ENCODE measurements at regions not wholly inside any gene's neighbourhood (a gene's known extent, or its start where the extent isn't known, plus 50 kb on each side); places are given as distances from the start of the nearest gene placed in this dataset.

DNA sequence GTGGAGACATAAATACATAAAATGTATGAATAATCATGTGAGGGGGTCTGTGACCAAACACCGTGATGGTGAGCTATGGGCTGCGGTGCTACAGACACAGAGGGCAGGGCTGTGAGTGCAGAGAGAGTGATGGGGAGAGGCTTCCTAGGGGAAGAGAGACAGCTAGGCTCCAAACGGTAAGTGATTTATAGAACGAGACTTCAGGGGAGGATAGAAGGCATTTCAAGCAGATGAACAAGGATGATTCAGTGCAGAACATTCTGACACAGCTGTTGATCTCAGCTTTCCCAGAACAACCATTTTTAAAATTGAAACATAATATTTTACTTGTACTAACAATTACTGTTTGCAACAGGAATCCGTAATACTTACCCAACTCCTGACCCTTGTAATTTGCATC is 100.7 kb downstream of the GAS1 start:
- Mint-ChIP-seq H3K9me3 (no peaks in the 10 kb centered on the region), H3K36me3 (ENCODE audit: low read depth) (no peaks in the 10 kb centered on the region), H3K27me3 (no peaks in the 10 kb centered on the region), H3K27ac (no peak overlapping the region), H3K4me1 (no peaks in the 10 kb centered on the region), H3K4me3 (no peak overlapping the region)
- DNase-seq: no peak
- ChIA-PET CTCF (no interaction called here), POLR2A (no interaction called here)

DNA sequence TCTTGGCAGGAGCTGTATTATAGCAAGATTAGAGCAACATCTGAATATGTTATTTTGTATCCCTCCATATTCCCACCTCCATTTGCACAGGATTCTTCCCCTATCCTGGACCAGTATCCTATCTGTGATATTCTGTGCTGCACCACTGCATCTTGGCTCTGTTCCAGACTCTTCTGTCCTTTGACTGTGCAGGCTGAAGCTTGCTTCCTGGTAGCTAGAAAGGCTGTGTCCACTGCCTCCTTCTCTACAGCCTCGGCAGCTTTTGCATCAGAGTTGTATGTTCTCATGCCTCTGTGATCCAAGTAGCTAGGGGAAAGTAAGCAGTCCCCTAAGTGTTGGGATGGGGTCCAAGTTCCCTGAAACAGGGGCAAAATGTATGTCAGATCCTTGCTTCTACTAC is 104.1 kb downstream of the GAS1 start:
- ChIA-PET POLR2A (no interaction called here), CTCF (no interaction called here)
- H3K36me3 Mint-ChIP-seq (ENCODE audit: low read depth): no peaks in the 10 kb centered on the region
- H3K27me3 Mint-ChIP-seq: no peaks in the 10 kb centered on the region
- DNase-seq: no peak
- H3K27ac Mint-ChIP-seq: no peak overlapping the region
- H3K4me3 Mint-ChIP-seq: no peak overlapping the region
- no peaks in the 10 kb centered on the region for H3K4me1 Mint-ChIP-seq
- H3K9me3 Mint-ChIP-seq: no peaks in the 10 kb centered on the region

DNA sequence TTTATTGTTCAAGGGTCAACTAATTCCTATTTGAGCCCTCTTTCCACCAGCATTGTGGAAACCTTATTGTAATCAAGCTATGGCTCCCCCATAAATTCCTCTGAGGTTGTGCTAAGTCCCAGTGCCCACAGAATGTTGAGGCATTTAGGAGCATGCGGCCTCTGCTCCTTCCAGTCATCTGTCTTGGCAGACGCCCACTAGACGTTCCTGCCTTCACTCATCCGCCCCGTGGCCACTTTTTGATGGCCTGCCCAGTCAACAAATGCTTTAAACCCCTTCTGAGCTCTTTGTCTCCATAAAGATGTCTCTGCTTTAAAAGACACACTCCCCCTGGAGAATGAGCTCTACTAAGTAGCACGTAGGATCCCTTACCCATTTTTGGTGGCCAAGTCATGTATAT is 104.7 kb downstream of the GAS1 start:
- no peaks in the 10 kb centered on the region for H3K4me1 Mint-ChIP-seq
- no peak overlapping the region for H3K27ac Mint-ChIP-seq
- CTCF ChIA-PET: no interaction called here
- POLR2A ChIA-PET: no interaction called here
- DNase-seq: no peak
- H3K27me3 Mint-ChIP-seq: no peaks in the 10 kb centered on the region
- no peaks in the 10 kb centered on the region for H3K9me3 Mint-ChIP-seq
- H3K36me3 Mint-ChIP-seq (ENCODE audit: low read depth): no peaks in the 10 kb centered on the region
- no peak overlapping the region for H3K4me3 Mint-ChIP-seq

DNA sequence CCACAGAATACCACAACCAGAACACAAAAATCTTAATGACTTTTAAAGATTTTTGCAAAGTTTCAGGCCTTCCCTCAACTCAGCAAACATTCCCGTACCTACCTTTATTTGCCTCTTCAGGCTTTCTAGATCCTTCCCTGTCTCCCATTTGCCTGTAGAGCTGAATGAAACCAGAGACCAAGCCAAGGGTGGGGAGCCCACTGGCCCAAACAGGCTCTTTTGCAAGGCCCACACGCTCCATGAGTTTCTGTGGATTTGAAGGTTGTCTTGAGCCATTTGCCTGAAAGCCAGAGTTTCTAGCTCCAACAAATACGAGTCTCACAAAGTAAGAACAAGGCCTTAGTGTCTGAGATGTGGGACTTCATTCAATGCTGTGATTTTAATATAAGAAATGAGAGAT is 107.8 kb downstream of the GAS1 start:
- no peaks in the 10 kb centered on the region for H3K9me3 Mint-ChIP-seq
- no peaks in the 10 kb centered on the region for H3K4me1 Mint-ChIP-seq
- ChIA-PET CTCF (no interaction called here), POLR2A (no interaction called here)
- no peaks in the 10 kb centered on the region for H3K27me3 Mint-ChIP-seq
- H3K36me3 Mint-ChIP-seq (ENCODE audit: low read depth): no peaks in the 10 kb centered on the region
- no peak overlapping the region for H3K27ac Mint-ChIP-seq
- H3K4me3 Mint-ChIP-seq: no peak overlapping the region
- DNase-seq: no peak

DNA sequence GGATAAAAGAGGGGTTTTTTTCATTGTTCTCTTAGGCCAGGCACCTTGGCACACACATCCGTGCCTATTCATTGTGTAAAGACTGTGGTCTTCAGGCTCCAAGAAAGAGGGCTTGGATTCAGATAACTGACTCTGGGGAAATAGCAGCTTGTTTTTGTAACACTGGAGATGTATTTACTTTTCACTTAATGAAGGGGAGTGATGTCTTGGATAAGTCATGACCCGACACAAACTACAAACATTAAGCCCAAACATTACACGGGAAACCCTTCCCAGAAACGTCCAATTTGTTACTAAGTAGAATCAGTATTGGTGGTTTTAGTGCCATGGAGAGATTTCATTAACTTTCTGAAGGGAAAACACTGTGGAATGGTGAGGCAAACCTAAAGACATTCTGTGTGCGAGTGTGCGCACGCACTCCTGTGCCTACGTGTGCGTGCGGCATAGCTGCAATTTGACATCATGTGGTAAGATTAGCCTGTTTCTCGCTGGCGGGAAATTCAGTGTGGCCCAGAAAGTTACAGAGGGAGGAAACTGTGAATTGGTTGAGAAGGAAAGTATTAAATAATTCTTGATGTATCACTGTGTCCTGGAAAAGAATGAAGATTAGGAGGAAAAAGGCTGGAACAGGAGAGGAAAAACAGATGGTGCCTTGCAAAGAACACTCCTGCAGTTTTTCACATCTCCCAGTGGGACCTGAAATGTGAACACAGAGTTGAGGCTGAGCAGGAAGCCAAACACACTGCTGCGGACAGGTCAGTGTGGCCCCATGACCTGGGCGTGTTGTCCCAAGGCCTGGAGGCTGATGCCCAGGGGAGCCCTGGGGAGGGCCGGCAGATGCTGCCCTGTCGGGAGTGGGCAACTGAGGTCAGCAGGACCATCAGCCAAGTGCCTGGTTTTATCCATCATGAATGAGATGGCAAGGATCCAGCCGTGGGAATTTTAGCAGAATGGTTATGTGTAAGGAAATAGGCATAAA is 108.5 kb downstream of the GAS1 start:
- no peaks in the 10 kb centered on the region for H3K9me3 Mint-ChIP-seq
- H3K4me1 Mint-ChIP-seq: no peaks in the 10 kb centered on the region
- H3K4me3 Mint-ChIP-seq: no peak overlapping the region
- no peak for DNase-seq
- H3K36me3 Mint-ChIP-seq (ENCODE audit: low read depth): no peaks in the 10 kb centered on the region
- no peak overlapping the region for H3K27ac Mint-ChIP-seq
- CTCF ChIA-PET: no interaction called here
- POLR2A ChIA-PET: no interaction called here
- H3K27me3 Mint-ChIP-seq: no peaks in the 10 kb centered on the region

DNA sequence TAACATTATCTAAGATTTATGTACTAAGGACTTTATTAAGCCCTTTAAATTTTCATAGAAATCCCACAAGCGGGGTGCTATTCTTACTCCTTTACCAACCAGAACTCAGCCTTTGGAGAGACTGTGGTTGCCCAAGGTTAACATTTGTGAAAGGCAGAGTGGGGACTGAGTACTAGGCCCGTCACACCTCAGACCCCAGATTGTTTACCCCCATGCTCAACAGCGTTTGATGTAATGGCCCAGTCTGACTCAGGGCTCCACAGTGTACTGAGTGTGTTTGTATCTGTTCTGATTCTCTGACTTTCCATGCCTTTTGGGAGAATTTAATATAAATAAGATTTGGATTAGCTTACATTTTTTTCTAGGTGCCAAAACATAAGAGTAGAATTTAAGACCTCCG is 110.0 kb downstream of the GAS1 start:
- Mint-ChIP-seq H3K36me3 (ENCODE audit: low read depth) (no peaks in the 10 kb centered on the region), H3K27ac (no peak overlapping the region), H3K4me3 (no peak overlapping the region), H3K4me1 (no peaks in the 10 kb centered on the region), H3K27me3 (no peaks in the 10 kb centered on the region), H3K9me3 (no peaks in the 10 kb centered on the region)
- DNase-seq: no peak
- CTCF ChIA-PET: no interaction called here
- POLR2A ChIA-PET: no interaction called here

DNA sequence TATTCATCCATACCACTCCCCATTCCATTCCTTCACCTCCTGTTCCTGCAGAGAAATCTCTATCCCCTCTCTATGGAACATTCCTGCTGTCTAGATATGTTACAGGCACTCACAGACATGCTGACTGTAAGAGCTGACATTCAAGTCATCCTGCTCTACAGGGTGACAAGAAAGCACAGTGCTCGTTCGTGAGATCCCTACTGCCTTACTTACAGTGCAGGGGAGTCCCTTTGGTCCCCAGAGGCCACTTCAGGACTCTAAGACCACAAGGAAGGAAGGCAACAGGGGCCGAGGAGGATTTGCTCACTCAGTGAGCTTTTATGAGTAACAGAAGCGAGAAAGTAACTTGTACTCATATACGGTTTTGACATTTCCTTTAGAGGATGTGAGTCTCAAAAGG is 110.5 kb downstream of the GAS1 start:
- H3K36me3 Mint-ChIP-seq (ENCODE audit: low read depth): no peaks in the 10 kb centered on the region
- H3K4me3 Mint-ChIP-seq: no peak overlapping the region
- DNase-seq: no peak
- H3K9me3 Mint-ChIP-seq: no peaks in the 10 kb centered on the region
- no peaks in the 10 kb centered on the region for H3K27me3 Mint-ChIP-seq
- POLR2A ChIA-PET: no interaction called here
- H3K27ac Mint-ChIP-seq: no peak overlapping the region
- CTCF ChIA-PET: no interaction called here
- no peaks in the 10 kb centered on the region for H3K4me1 Mint-ChIP-seq

DNA sequence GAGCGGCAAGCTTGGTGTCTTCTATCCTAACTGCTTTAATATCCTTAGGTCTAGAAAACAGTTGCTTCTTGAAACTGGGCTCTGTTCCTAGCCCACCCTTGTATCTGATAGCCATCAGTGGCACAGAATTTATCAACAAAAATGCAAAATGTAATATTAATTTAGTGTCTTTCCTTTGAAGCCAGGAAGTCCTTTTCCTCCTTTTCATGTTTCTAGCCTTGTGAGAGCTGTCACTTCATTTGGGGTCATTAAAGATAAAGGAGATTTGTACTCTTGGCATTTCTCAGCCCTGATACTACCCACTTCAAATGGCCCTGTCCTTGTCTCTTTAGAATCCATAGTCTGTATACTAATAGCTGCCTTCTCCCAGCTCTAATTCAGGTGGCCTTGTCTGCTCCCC is 111.0 kb downstream of the GAS1 start:
- POLR2A ChIA-PET: no interaction called here
- no peak overlapping the region for H3K27ac Mint-ChIP-seq

DNA sequence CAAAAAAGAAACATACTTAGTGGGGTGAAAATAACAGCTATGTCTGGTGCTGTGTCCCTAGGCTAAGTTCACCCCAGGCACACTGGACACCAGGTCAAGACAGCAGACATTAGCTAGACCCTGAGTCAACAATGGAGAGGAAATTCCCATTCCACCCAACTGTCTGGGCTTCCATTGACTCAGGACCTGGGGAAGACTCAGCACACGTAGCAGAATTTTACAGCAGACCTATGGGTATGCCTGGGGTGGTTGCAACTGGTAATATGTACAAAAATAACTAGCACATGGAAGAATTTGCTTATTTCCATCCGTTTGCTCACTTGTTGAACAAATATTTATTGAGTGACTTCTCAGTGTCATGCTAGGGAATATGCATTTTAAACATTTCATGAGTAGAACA is 117.0 kb downstream of the GAS1 start:
- Mint-ChIP-seq H3K4me1 (no peaks in the 10 kb centered on the region), H3K27me3 (peaks cover 3% of the 10 kb centered on the region), H3K27ac (no peak overlapping the region), H3K9me3 (no peaks in the 10 kb centered on the region), H3K4me3 (no peak overlapping the region), H3K36me3 (ENCODE audit: low read depth) (no peaks in the 10 kb centered on the region)
- ChIA-PET CTCF (no interaction called here), POLR2A (no interaction called here)
- DNase-seq: no peak

More for the DNA sequence above, 111.0 kb downstream of the GAS1 start:
- no peaks in the 10 kb centered on the region for H3K9me3 Mint-ChIP-seq
- H3K4me1 Mint-ChIP-seq: no peaks in the 10 kb centered on the region
- DNase-seq: no peak
- CTCF ChIA-PET: no interaction called here
- no peak overlapping the region for H3K4me3 Mint-ChIP-seq
- no peaks in the 10 kb centered on the region for H3K27me3 Mint-ChIP-seq
- no peaks in the 10 kb centered on the region for H3K36me3 Mint-ChIP-seq (ENCODE audit: low read depth)

DNA sequence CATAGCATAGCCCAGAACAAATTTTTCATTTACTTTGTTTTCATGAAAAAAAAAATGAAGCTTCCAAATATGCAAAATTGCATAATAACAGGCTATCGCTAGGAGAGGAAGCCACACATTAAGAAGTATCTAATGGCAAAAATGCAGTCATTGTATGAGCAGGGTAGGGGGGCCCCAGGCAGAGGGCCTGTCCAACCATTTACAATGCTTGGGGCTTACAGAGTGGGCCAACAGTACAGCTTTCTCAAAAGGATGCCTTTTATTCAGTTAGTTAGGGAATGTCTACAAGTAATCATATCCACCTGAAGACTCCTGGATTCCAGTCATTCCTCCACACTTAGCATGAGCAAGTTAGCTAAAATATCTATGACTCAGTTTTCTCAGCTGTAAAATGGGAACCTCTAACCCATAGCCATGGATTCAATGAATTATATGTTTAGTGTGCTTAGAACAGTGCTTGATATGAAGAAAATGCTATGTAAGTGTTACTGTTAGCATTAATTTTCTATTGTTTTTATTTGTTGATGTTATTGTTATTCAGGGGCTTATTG is 117.7 kb downstream of the GAS1 start:
- ChIA-PET POLR2A (no interaction called here), CTCF (no interaction called here)
- no peaks in the 10 kb centered on the region for H3K4me1 Mint-ChIP-seq
- H3K27me3 Mint-ChIP-seq: peaks cover 3% of the 10 kb centered on the region
- H3K4me3 Mint-ChIP-seq: no peak overlapping the region
- DNase-seq: no peak
- H3K9me3 Mint-ChIP-seq: no peaks in the 10 kb centered on the region
- H3K36me3 Mint-ChIP-seq (ENCODE audit: low read depth): no peaks in the 10 kb centered on the region
- no peak overlapping the region for H3K27ac Mint-ChIP-seq

DNA sequence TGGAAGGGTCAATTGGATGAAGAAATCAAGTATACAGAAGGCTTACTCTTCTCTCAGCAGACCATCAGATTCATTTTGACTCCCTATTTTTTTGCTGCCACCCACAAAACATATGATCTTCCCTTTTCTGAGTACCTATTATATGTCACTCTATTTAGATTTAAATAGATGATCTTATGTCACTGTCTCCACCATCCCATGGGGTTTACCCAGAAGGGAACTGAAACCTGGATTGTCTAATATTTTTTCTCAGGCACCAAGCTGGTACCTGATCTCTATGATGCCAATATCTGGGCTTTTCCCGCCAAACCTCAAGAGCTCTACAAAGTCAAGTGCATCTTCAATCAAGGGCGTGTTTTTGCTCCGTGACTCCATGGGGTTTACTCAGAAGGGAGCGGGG is 118.7 kb downstream of the GAS1 start:
- Mint-ChIP-seq H3K4me3 (no peak overlapping the region), H3K9me3 (no peaks in the 10 kb centered on the region), H3K27me3 (peaks cover 3% of the 10 kb centered on the region), H3K4me1 (no peaks in the 10 kb centered on the region), H3K36me3 (ENCODE audit: low read depth) (no peaks in the 10 kb centered on the region), H3K27ac (no peak overlapping the region)
- ChIA-PET POLR2A (no interaction called here), CTCF (no interaction called here)
- no peak for DNase-seq

DNA sequence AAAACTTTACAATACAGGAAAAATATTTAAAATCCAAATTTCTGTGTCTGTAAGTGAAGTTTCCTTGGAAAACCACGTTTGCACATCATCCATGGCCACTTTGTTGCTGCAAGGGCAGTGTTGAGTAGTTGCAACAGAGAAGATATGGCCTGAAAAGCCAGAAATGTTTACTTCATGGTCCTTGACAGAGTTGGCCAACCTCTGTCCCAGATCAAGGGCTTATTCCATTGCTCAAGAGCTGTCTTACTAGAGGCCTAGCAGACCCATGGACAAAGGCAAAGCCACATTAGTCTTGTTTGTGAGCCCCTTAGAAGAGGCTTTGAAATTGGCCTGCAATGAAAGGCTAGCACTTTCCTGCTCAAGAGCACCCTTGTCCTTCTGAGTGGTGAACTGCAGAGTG is 119.4 kb downstream of the GAS1 start:
- Mint-ChIP-seq H3K36me3 (ENCODE audit: low read depth) (no peaks in the 10 kb centered on the region), H3K4me3 (no peak overlapping the region), H3K27me3 (peaks cover 3% of the 10 kb centered on the region), H3K27ac (no peak overlapping the region), H3K9me3 (no peaks in the 10 kb centered on the region), H3K4me1 (no peaks in the 10 kb centered on the region)
- CTCF ChIA-PET: no interaction called here
- no peak for DNase-seq
- POLR2A ChIA-PET: no interaction called here

DNA sequence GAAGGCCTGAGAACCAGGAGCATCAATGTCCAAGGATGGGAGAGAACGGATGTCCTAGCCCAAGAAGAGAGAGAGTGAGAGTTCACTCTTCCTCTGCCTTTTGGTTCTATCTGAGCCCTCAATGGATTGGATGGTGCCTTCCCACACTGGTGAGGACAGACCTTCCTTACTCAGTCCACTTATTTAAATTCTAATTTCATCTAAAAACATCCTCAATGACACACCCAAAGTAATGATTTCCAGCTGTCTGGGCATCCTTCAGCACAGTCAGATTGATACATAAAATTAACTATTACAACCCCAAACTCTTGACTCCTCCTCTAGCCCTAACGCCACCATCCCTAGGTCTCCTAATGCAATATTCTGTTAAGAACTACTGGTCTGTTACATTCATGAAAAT is 122.0 kb downstream of the GAS1 start:
- Mint-ChIP-seq H3K4me3 (no peak overlapping the region), H3K36me3 (ENCODE audit: low read depth) (no peaks in the 10 kb centered on the region), H3K27ac (no peak overlapping the region), H3K4me1 (no peaks in the 10 kb centered on the region), H3K9me3 (no peaks in the 10 kb centered on the region), H3K27me3 (peaks cover 5% of the 10 kb centered on the region)
- CTCF ChIA-PET: no interaction called here
- POLR2A ChIA-PET: no interaction called here
- DNase-seq: no peak

DNA sequence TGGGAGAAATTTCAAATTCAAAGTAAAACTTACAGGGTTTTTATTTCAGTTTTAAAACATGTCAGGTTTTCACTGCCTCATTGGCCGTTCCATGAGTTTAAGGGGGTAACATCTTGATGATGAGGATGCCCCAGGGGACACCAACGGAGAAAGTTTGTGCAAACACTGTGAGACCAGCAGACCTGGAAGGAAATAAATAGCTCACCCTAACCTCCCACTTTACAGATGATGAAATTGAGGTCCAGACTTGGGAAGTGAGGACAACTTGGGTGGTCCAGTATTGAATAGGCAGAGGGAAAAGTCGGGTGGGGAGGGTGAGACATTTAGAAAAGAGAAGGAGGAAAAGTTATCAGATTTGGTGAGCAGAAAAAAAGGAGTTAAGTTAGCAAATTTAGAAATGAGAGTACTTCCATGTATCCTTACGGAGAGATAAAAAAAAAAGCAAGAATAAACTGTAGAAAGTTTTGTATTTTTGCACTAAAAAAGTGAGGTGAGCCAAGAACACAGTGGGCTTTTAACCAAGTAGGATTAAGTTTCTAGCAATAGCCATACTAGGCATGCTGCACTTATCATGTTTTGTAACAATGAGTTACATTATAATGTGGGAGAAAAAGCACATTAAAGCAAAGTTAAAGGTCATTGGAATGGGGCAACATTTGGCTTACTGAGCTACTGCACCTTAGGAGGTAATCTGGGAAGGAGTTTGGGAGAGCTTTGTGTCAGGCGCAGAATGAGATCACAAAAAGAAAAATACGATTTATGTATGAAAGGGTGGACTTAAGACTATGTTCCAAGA is 125.1 kb downstream of the GAS1 start:
- CTCF ChIA-PET: no interaction called here
- no peaks in the 10 kb centered on the region for H3K36me3 Mint-ChIP-seq (ENCODE audit: low read depth)
- DNase-seq: no peak
- H3K4me1 Mint-ChIP-seq: no peaks in the 10 kb centered on the region
- H3K9me3 Mint-ChIP-seq: no peaks in the 10 kb centered on the region
- no peak overlapping the region for H3K27ac Mint-ChIP-seq
- POLR2A ChIA-PET: no interaction called here
- H3K27me3 Mint-ChIP-seq: peaks cover 5% of the 10 kb centered on the region
- H3K4me3 Mint-ChIP-seq: no peak overlapping the region
